T-helper 2 cell (primary cell): ENCODE measurements at regions not wholly inside any gene's neighbourhood (a gene's known extent, or its start where the extent isn't known, plus 50 kb on each side); places are given as distances from the start of the nearest gene placed in this dataset.

ENCODE experiments used
- DNase-seq, 5 experiments: peaks; one replicate each; pipeline versions ENCODE4 v3.0.0 to v3.0.0-alpha.2; 2012 to 2022

DNA sequence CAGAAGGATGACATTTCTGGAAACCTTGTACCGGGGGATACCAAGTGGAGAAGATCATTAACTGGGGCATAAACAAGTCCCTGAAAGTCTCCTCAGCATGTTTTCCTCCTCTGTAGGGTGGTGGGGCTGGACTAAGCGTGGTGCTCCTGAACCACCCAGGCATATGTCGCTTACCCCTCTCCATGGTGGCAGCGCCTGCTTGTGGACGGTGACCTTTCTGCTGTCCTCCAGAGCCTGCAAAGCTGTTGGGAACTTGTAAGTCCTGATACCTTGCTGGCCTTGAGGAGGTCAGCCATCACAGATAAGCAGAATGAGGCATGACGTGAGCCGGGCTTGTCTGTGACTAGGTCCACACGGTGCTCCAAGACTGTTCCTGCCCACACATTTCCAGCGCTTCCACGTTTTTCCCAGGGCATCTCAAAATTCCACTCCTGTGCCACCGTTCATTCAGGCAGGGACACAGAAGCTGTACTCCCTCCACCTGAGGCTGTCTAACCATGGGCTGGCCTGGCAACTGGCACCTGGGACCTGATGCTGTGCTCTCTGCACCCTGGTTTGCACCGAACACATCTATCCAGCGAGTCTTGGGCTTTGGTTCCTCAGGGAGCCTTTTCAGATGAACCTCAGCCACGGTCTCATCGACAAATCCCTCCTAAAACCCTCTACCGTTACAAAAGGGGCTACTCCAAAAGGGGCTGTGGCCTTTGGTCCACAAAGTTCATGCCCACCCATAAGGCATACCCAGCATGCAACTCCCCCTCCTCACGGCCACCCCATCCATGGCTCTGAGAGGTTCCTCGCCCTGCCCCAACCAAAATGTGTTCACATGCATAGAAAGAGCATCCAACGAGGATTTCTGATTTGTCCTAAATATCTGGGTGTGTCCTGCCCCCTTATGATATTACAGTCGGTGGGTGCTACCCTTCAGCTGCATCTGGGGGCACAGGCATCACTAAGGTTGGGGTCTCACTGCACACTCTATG, 199.6 kb upstream of the DIO3 start:
- DNase-seq: no peak

- no peak for DNase-seq
These were observed 198.6 kb upstream of the DIO3 start for GRCh38 chr14:101362529-101363260.

DNA sequence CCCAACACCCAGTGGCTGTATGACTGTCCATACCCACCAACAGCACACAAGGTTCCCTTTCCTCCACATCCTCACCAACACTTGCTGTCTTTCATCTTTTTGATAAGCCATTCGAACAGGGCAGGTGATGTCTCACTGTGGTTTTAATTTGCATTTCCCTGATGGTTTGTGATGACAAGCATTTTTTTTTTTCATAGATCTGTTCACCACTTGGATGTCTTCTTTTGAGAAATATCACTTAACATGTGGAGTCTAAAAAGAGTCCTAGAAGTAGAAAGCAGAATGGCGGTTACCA, 198.1 kb upstream of the DIO3 start:
- no peak for DNase-seq

GRCh38 chr14:101363880-101364391, 197.4 kb upstream of the DIO3 start:
- DNase-seq: no peak

- DNase-seq: no peak
These were observed 196.6 kb upstream of the DIO3 start for GRCh38 chr14:101364503-101365328.

DNA sequence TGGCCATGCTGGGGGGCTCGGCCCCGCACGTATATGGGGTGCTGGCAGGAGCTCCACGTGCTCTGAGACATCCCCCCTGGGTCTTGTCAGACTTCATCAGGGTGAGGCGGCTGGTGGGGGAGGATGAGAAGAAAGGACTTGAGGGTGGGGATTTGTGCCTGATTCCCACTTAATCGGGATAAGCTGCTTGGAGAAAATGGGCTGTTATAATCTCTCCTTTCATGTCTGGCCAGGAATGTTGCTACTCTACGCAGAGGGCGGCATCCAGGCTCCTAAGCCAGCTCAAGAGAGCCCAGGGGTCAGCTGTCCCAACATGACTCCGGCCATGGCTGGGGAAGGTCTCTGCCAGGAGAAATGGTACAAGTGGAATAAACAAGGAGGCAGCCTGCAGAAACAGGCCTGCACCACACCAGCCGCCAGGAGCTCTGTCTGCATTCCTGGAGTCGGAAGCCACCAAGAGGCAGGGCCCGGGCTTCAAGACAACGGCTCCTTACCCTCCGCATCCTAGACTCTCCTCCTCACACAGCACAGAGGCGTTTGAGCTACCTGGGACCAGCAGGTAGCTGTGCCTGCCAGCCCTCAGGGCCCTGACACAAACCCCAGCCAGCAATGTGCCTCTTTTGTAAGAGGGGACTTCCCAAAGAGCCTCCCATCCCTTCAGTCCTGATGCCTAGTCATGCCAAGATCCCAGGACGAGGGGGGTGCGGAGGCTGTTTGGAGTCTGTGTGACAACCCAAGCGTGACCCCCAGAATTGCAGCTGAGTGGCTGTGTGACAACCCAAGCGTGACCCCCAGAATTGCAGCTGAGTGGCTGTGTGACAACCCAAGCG, 195.8 kb upstream of the DIO3 start:
- DNase-seq: no peak

DNA sequence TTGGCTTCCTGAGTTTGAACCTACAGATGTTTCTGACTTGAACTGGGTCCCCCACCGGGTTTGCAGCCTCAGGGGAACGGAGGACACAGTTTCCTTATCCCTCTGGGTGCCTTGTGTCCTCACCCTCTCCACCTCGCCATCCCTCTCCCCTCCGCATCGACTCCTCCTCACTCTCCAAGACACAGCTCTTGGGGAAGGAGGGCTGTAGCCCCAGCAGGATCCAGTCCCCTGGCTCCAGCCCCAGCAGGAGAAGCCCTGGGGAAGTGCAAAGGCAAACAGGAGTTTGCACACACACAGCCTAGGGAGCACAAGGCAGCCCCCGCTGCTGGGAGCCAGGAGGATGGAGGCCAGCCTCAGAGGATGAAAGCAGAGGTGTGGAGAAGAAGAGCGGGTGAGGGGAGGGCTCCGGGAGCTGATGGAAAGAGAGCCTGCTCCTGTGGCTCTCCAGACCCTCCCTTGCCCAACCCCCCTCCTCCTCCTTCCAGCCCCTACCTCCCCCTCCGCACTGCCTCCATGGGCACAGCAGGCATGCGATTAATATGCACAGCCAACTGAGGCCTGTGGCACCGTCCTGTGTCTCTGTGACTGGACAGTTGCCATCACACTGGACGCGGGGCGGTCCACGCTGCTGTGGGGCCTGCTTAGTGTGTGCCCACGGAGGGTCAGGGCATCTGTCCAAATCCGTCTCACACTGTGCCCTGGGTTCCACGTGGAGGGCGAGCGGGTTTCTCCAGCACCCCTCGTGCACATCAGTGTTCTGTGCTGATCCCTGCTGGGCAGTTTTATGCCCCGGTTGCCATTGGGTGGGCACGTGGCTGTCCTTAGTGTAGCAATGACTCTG, 193.7 kb upstream of the DIO3 start:
- no peak for DNase-seq

GRCh38 chr14:101368629-101369028, 192.7 kb upstream of the DIO3 start:
- DNase-seq: no peak

DNA sequence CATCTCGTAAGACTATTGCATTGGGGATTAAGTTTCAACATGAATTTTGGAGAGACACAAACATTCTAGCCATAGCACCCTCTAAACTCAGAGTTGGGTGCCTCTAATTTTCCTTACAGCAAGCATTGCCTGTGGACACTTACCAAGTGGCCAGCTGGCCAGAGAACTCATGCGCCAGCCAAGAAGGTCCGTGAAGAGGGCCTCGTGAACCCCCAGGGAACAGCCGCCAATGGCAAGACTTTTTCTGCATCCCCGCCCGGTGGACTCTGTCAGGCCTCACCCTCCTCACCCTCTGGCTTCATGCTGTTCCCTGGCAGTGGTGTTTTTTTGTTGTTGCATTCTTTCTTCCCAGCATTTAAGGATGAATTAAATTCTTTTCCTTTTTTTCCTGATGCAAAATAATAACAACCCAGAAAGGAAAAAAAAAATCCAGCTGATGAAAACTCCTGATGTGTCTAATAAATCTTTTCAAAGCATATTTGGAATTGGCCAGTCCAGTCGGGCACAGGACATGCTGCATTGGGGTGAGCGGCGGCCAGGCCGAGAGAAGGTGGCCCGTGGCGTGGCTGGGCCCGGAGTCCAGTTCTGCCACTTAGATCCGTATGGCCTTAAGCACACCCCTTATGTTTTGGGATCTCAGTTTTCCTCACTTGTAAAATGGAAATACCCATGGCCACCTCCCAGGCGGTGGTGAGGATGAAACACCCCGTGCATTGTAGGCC, 191.9 kb upstream of the DIO3 start:
- DNase-seq: no peak

DNA sequence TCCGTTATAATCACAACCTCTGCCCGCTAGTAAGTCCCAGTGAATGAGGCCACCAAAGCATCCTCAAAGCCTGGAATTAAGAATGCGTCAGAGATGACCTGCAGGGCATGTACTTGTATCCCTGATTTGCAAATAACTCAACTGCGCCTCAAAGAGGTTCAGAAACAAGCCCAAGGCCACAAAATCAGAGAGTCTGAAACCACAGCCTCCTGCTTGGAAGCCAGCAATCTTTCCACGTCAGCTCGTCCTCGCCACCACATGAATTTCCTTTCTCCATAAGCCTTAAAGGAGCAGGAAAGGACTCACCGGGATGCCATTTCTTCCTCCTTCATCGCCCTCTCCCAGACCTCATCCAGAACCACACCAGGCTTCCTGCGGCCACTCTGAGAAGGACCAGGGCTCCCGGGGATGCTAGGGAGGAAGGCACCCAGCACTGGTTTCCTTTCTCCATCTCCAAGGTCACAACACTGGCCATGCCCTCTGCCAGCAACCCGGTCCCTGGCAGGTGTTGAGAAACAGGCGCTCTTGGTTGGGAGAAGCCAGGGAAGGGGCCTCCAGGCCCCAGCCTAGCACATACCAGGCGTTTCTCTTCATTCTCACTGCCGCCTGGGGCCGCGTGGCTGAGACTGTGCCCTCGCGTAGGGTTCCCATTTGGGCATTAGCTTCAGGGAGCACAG, 191.2 kb upstream of the DIO3 start:
- no peak for DNase-seq

DNA sequence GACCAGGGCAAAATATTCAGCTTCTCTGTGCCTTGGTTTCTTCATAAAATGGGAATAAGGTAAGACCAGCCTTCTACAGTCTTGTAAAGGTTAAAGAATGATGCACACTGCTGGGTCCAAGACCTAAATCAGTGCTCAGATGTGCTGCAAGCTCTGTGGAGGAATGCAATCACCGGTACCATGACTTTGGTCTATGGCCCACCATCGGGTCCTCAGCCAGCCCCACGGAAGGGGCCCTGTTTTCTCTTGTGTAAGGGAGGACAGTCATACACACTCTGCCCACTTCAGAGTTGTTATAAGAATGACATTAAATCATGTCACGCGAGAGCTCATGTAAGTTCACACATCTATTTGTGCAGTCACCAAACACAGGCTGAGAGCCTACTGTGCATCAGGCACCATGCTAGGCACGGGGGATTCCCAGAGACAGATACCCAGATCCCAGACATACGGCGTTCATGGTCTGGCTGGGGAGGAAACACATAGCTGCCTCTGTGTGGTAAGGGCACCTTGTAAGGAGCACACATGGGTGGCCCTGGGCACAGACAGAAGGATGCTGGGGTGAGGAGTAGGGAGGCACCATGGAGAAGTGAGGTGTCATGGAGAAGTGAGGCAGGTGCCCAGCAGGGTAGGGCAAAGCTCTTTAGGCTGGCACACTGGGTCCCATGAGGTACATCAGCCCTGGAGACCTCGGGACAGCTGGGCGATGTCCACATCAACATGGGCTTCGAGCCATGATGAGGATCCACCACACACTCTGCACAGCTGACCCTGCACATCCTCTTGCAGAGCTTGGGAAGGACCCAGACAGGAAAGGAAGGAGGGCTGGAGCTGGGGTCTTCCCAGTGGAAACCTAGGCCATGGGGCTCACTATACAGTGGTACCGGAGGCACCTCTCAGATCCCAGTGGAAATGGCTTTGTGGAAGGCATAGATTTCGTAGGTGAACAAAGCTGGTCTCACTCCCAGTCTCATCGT, 190.4 kb upstream of the DIO3 start:
- no peak for DNase-seq

- DNase-seq: no peak
These were observed 189.2 kb upstream of the DIO3 start for GRCh38 chr14:101371799-101372793.

- no peak for DNase-seq
These were observed 188.2 kb upstream of the DIO3 start for GRCh38 chr14:101372894-101373620.

DNA sequence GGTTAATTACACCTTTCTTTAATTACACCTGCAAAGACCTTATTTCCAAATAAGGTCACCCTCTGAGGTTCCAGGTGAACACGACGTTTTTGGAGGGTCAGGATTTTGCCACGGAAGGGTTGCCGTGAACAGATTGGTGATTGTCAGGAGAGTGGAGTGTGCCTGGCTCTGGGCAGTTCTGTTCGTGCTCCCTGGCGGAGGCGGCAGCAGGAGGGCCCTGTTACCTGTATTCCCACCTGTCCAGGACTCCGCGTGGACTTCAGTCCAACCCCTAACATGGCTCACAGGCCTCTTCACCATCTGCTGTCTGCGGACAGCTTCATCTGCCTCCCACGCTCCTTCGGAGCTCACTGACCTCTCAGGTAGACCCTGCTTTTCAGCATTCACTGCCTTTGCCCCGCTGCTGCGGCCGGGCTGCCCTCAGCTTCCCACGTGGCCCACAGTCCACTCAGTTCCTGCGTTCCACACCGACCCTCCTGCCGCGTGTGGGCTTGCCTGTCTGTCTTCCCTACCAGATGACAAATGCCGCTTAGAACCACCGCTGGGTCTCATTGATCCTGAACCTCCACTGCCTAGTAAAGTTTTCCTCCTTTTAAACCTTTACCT, 187.5 kb upstream of the DIO3 start:
- no peak for DNase-seq

GRCh38 chr14:101374373-101375338, 186.6 kb upstream of the DIO3 start:
- no peak for DNase-seq
